Natural killer cell (primary cell): ENCODE measurements at regions not wholly inside any gene's neighbourhood (a gene's known extent, or its start where the extent isn't known, plus 50 kb on each side); places are given as distances from the start of the nearest gene placed in this dataset.
"Not testable (repeated sequence)": the region's sequence is repeated elsewhere in the genome, so short reads cannot be mapped to it uniquely, and the experiment has no call there.

Source experiments
- ATAC-seq, 3 donors: fragments of 150-1000 bp in 2 of 3; fragments of 200-7000 bp in 1 of 3; cut with Tn5 transposase; 1 replicate in 1 of 3; 2 replicates in 2 of 3; pipeline ENCODE4 v1.10.0; 2021; ENCODE audit warnings: mild to moderate bottlenecking in 2 of 3, moderate library complexity in 2 of 3
- DNase-seq, 2 donors: peaks; one replicate each; pipeline versions ENCODE4 v3.0.0 to v3.0.0-alpha.2; 2013 to 2021; ENCODE audit warnings: mixed read lengths in 1 of 2
- H3K27ac ChIP-seq: one replicate; pipeline ENCODE4 v1.5.1; 2013; ENCODE audit warnings: mild to moderate bottlenecking, low read length
- H3K27me3 ChIP-seq: one replicate; pipeline ENCODE4 v1.6.1; 2013; ENCODE audit warnings: low read length; ENCODE audit not compliant: control insufficient read depth, insufficient read depth
- H3K36me3 ChIP-seq: one replicate; pipeline ENCODE4 v1.6.1; 2013; ENCODE audit warnings: low read length; ENCODE audit not compliant: control insufficient read depth, insufficient read depth
- H3K4me1 ChIP-seq: one replicate; pipeline ENCODE4 v1.6.1; 2013; ENCODE audit warnings: low read length; ENCODE audit not compliant: control insufficient read depth, insufficient read depth
- H3K4me3 ChIP-seq: one replicate; pipeline ENCODE4 v1.5.1; 2013; ENCODE audit warnings: low read length
- H3K9me3 ChIP-seq: one replicate; pipeline ENCODE4 v1.6.1; 2013; ENCODE audit warnings: low read length; ENCODE audit not compliant: control insufficient read depth, insufficient read depth
- H3K27ac Mint-ChIP-seq, 2 donors: one replicate each; pipeline ENCODE4 v1.8.0; 2022; ENCODE audit warnings: mild to moderate bottlenecking in 2 of 2, mixed read lengths in 2 of 2, moderate library complexity in 1 of 2
- H3K27me3 Mint-ChIP-seq, 2 donors: one replicate each; pipeline ENCODE4 v1.8.0; 2022; ENCODE audit warnings: low read depth in 2 of 2, mixed read lengths in 2 of 2
- H3K36me3 Mint-ChIP-seq: one replicate; pipeline ENCODE4 v1.8.0; 2022; ENCODE audit warnings: mixed read lengths
- H3K4me1 Mint-ChIP-seq, 2 donors: one replicate each; pipeline ENCODE4 v1.8.0; 2022; ENCODE audit warnings: mixed read lengths in 2 of 2
- H3K4me3 Mint-ChIP-seq: one replicate; pipeline ENCODE4 v1.8.0; 2022; ENCODE audit warnings: mild to moderate bottlenecking, moderate library complexity, mixed read lengths
- H3K9me3 Mint-ChIP-seq, 2 donors: one replicate each; pipeline ENCODE4 v1.8.0; 2022; ENCODE audit warnings: mixed read lengths in 2 of 2
- WGBS: methylation state at CpG from one replicate; pipeline ENCODE4 v1.1.7; 2013; ENCODE audit warnings: missing lambda C conversion rate; ENCODE audit not compliant: insufficient coverage; 5-methylcytosine and 5-hydroxymethylcytosine counted together
- intact Hi-C: fragments of 100-400 bp; cut with micrococcal nuclease; formaldehyde crosslinking; loops from one replicate; pipeline ENCODE4 v1.14.2; 2022
- TF ChIP-seq, protein P1 (sequence below): fragments of 200-600 bp; IDR thresholded peaks from one replicate; pipeline ENCODE4 v1.8.0; 2022; ENCODE audit warnings: antibody characterized with exemption

DNA sequence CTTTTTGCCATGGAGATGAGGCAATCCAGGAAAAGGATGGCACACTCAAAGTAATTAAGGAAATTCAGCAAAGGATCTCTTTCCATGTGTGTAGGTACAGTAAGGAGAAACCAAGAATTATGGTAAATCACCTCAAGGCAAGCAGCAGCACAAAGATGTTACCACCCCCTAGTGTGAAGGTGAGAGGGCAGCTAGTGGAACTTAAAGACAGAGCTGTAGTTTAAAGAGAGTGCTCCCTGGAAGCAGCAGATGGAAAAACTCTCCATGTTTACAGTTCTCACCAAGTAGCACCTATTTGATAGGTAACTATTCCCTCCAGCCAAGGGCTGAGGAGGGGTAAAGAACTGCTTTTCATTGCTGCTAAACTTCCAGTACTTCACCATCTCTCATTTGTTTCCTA is 860.4 kb upstream of the CRIM1 start:
- Mint-ChIP-seq H3K4me1 (no peaks in the 10 kb centered on the region), H3K36me3 (peaks cover 9% of the 10 kb centered on the region), H3K4me3 (no peak overlapping the region), H3K27ac (no peak overlapping the region), H3K9me3 (peaks cover 0 to 6% of the 10 kb centered on the region in 2 donors), H3K27me3 (no peaks in the 10 kb centered on the region)
- TF ChIP-seq, protein P1, sequence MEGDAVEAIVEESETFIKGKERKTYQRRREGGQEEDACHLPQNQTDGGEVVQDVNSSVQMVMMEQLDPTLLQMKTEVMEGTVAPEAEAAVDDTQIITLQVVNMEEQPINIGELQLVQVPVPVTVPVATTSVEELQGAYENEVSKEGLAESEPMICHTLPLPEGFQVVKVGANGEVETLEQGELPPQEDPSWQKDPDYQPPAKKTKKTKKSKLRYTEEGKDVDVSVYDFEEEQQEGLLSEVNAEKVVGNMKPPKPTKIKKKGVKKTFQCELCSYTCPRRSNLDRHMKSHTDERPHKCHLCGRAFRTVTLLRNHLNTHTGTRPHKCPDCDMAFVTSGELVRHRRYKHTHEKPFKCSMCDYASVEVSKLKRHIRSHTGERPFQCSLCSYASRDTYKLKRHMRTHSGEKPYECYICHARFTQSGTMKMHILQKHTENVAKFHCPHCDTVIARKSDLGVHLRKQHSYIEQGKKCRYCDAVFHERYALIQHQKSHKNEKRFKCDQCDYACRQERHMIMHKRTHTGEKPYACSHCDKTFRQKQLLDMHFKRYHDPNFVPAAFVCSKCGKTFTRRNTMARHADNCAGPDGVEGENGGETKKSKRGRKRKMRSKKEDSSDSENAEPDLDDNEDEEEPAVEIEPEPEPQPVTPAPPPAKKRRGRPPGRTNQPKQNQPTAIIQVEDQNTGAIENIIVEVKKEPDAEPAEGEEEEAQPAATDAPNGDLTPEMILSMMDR: no peak
- no peaks in the 10 kb centered on the region for H3K36me3 ChIP-seq
- intact Hi-C loops: no loop called here
- no peak overlapping the region for H3K27ac ChIP-seq
- H3K27me3 ChIP-seq: no peaks in the 10 kb centered on the region
- H3K9me3 ChIP-seq: no peaks in the 10 kb centered on the region
- DNase-seq (no peak), ATAC-seq (no peak)
- no peaks in the 10 kb centered on the region for H3K4me1 ChIP-seq
- H3K4me3 ChIP-seq: no peak overlapping the region

GRCh38 chr2:35478121-35478520 is 877.5 kb upstream of the CRIM1 start:
- H3K27ac Mint-ChIP-seq, H3K27me3 Mint-ChIP-seq, DNase-seq, H3K9me3 ChIP-seq, H3K36me3 ChIP-seq, H3K4me1 Mint-ChIP-seq, H3K4me1 ChIP-seq, H3K36me3 Mint-ChIP-seq, H3K4me3 Mint-ChIP-seq, H3K4me3 ChIP-seq, intact Hi-C loops, ATAC-seq, H3K27ac ChIP-seq, H3K27me3 ChIP-seq: not testable (repeated sequence)
- H3K9me3 Mint-ChIP-seq: peaks cover 14 to 16% of the 10 kb centered on the region in 2 donors
- 71% methylated on average over 2 of the region's 2 CpGs for WGBS

DNA sequence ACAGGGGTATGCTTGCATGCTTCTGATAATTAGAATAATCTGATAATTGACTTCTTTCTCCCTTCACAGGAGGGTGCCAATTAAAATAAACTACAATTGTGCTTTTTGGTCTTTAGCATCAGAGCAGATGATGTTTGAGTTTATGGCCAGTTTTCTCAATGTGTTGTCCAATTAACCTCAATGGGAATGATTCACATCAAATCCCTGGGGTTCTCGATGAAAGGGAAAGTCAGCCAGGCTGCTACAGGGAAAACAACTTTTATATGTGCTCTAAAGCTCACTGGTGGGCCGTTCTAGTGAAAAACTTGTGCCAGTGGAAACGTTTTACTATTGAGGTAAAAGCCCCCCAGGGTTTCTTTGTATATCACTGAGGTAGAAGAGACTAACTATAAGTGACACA is 887.3 kb upstream of the CRIM1 start:
- no peak for DNase-seq
- ATAC-seq: no peak
- no peak overlapping the region for H3K4me3 Mint-ChIP-seq
- Histone ChIP-seq H3K4me3 (no peak overlapping the region), H3K9me3 (no peaks in the 10 kb centered on the region), H3K36me3 (no peaks in the 10 kb centered on the region), H3K27me3 (no peaks in the 10 kb centered on the region), H3K27ac (no peak overlapping the region), H3K4me1 (no peaks in the 10 kb centered on the region)
- no peaks in the 10 kb centered on the region for H3K27me3 Mint-ChIP-seq
- H3K9me3 Mint-ChIP-seq: peaks cover 0 to 5% of the 10 kb centered on the region in 2 donors
- no peaks in the 10 kb centered on the region for H3K4me1 Mint-ChIP-seq
- TF ChIP-seq, protein P1: no peak
- intact Hi-C loops: no loop called here
- H3K27ac Mint-ChIP-seq: no peak overlapping the region
- H3K36me3 Mint-ChIP-seq: no peaks in the 10 kb centered on the region
- WGBS: 68% methylated on average over 3 of the region's 3 CpGs

- Mint-ChIP-seq H3K27ac (no peak overlapping the region), H3K9me3 (peaks cover 0 to 6% of the 10 kb centered on the region in 2 donors), H3K36me3 (no peaks in the 10 kb centered on the region), H3K4me3 (no peak overlapping the region), H3K27me3 (no peaks in the 10 kb centered on the region), H3K4me1 (no peaks in the 10 kb centered on the region)
- H3K27me3 ChIP-seq: no peaks in the 10 kb centered on the region
- no peaks in the 10 kb centered on the region for H3K36me3 ChIP-seq
- no peak overlapping the region for H3K4me3 ChIP-seq
- intact Hi-C loops: no loop called here
- H3K9me3 ChIP-seq: no peaks in the 10 kb centered on the region
- ATAC-seq: no peak
- WGBS: 91% methylated on average over 5 of the region's 6 CpGs
- H3K27ac ChIP-seq: no peak overlapping the region
- DNase-seq: no peak
- TF ChIP-seq, protein P1: no peak
- no peaks in the 10 kb centered on the region for H3K4me1 ChIP-seq
These were observed 891.6 kb upstream of the CRIM1 start for GRCh38 chr2:35463805-35464596.
